Muscle layer of duodenum (tissue), 2 donors: ENCODE measurements at regions not wholly inside any gene's neighbourhood (a gene's known extent, or its start where the extent isn't known, plus 50 kb on each side); places are given as distances from the start of the nearest gene placed in this dataset.
A peak's percentile ranks its signal among the peaks of the same experiment; 100 is the strongest.

Source experiments
- H3K27ac ChIP-seq: one replicate; pipeline ENCODE4 v1.7.0; 2013; ENCODE audit warnings: mild to moderate bottlenecking, low read length
- H3K27me3 ChIP-seq: one replicate; pipeline ENCODE4 v1.7.0; 2013; ENCODE audit warnings: low read depth, mild to moderate bottlenecking, control low read depth, low read length
- H3K36me3 ChIP-seq, 2 donors: one replicate each; pipeline ENCODE4 v1.7.0; 2013; ENCODE audit warnings: low read length in 2 of 2, control low read depth in 1 of 2, mild to moderate bottlenecking in 1 of 2; ENCODE audit not compliant: insufficient read depth in 2 of 2, control insufficient read depth in 1 of 2
- H3K4me1 ChIP-seq, 2 donors: one replicate each; pipeline ENCODE4 v1.7.0; 2013; ENCODE audit warnings: low read length in 2 of 2, mild to moderate bottlenecking in 2 of 2, control low read depth in 1 of 2, moderate library complexity in 1 of 2; ENCODE audit not compliant: insufficient read depth in 2 of 2, control insufficient read depth in 1 of 2
- H3K4me3 ChIP-seq, 2 donors: one replicate each; pipeline ENCODE4 v1.7.0; 2013; ENCODE audit warnings: low read length in 2 of 2, low read depth in 1 of 2, mild to moderate bottlenecking in 1 of 2
- H3K9me3 ChIP-seq, 2 donors: one replicate each; pipeline ENCODE4 v1.7.0; 2013; ENCODE audit warnings: low read length in 2 of 2, control low read depth in 1 of 2, mild to moderate bottlenecking in 1 of 2; ENCODE audit not compliant: control insufficient read depth in 1 of 2
- donor health status: healthy.

DNA sequence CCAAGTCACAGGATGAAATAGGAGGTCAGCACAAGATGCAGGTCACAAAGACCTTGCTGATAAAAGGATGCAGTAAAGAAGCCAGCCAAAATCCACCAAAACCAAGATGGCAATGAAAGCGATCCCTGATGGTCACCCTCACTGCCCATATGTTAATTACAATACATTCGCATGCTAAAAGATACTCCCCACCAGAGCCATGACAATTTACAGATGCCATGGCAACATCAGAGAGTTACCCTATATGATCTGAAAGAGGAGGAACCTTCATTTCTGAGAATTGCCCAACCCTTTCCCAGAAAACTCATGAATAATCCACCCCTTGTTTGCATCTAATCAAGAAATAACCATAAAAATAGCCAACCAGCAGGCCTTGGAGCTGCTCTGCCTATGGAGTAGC lies 709.8 kb downstream of the METTL4 start:
- Histone ChIP-seq H3K4me1 (no peaks in the 10 kb centered on the region), H3K36me3 (no peaks in the 10 kb centered on the region), H3K9me3 (peaks cover 0 to 12% of the 10 kb centered on the region in 2 donors), H3K4me3 (no peak overlapping the region), H3K27me3 (no peaks in the 10 kb centered on the region), H3K27ac (no peak overlapping the region)

- no peak overlapping the region for H3K27ac ChIP-seq
These were observed 705.4 kb downstream of the METTL4 start for GRCh38 chr18:1865869-1866268.

GRCh38 chr18:1872274-1872673 lies 699.0 kb downstream of the METTL4 start:
- Histone ChIP-seq H3K9me3 (no peaks in the 10 kb centered on the region), H3K4me1 (no peaks in the 10 kb centered on the region)

More at GRCh38 chr18:1865869-1866268, 705.4 kb downstream of the METTL4 start:
- Histone ChIP-seq H3K27me3 (no peaks in the 10 kb centered on the region), H3K9me3 (peaks cover 0 to 5% of the 10 kb centered on the region in 2 donors), H3K36me3 (no peaks in the 10 kb centered on the region), H3K4me1 (no peaks in the 10 kb centered on the region), H3K4me3 (no peak overlapping the region)

GRCh38 chr18:1875219-1875618 lies 696.1 kb downstream of the METTL4 start:
- Histone ChIP-seq H3K4me3 (no peak overlapping the region), H3K27ac (no peak overlapping the region), H3K4me1 (no peaks in the 10 kb centered on the region), H3K36me3 (no peaks in the 10 kb centered on the region), H3K27me3 (no peaks in the 10 kb centered on the region), H3K9me3 (no peaks in the 10 kb centered on the region)

More at GRCh38 chr18:1872274-1872673, 699.0 kb downstream of the METTL4 start:
- Histone ChIP-seq H3K27ac (no peak overlapping the region), H3K36me3 (no peaks in the 10 kb centered on the region), H3K4me3 (no peak overlapping the region), H3K27me3 (no peaks in the 10 kb centered on the region)

DNA sequence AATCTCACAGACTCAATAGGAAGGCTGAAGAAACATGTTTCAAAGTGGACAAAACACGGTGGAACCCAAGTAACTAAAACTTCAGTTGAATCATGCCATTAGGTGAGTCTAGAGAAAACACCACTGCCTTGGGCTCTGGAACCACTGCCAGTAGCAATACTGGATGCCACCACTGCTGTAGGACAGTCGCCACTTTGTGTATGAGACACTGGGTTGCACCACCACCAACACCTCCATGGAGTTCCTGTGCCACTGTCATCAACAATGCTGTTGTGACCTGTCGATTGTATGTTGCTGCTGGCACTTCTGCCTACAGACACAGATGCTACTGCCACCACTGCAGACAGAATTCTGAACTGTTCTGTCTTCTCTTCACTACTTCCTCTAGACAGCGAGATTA lies 686.7 kb downstream of the METTL4 start:
- no peaks in the 10 kb centered on the region for H3K4me1 ChIP-seq
- H3K27me3 ChIP-seq: no peaks in the 10 kb centered on the region
- no peaks in the 10 kb centered on the region for H3K9me3 ChIP-seq
- H3K36me3 ChIP-seq: no peaks in the 10 kb centered on the region
- H3K27ac ChIP-seq: no peak overlapping the region
- no peak overlapping the region for H3K4me3 ChIP-seq

- H3K4me3 ChIP-seq: no peak overlapping the region
- no peaks in the 10 kb centered on the region for H3K4me1 ChIP-seq
- H3K27me3 ChIP-seq: no peaks in the 10 kb centered on the region
- no peak overlapping the region for H3K27ac ChIP-seq
- no peaks in the 10 kb centered on the region for H3K36me3 ChIP-seq
- H3K9me3 ChIP-seq: no peaks in the 10 kb centered on the region
These were observed 679.7 kb downstream of the METTL4 start for GRCh38 chr18:1891641-1892040.

- H3K4me1 ChIP-seq: no peaks in the 10 kb centered on the region
- H3K27me3 ChIP-seq: no peaks in the 10 kb centered on the region
- H3K27ac ChIP-seq: no peak overlapping the region
- no peaks in the 10 kb centered on the region for H3K9me3 ChIP-seq
- no peaks in the 10 kb centered on the region for H3K36me3 ChIP-seq
- H3K4me3 ChIP-seq: no peak overlapping the region
These were observed 679.1 kb downstream of the METTL4 start for GRCh38 chr18:1892191-1892590.

DNA sequence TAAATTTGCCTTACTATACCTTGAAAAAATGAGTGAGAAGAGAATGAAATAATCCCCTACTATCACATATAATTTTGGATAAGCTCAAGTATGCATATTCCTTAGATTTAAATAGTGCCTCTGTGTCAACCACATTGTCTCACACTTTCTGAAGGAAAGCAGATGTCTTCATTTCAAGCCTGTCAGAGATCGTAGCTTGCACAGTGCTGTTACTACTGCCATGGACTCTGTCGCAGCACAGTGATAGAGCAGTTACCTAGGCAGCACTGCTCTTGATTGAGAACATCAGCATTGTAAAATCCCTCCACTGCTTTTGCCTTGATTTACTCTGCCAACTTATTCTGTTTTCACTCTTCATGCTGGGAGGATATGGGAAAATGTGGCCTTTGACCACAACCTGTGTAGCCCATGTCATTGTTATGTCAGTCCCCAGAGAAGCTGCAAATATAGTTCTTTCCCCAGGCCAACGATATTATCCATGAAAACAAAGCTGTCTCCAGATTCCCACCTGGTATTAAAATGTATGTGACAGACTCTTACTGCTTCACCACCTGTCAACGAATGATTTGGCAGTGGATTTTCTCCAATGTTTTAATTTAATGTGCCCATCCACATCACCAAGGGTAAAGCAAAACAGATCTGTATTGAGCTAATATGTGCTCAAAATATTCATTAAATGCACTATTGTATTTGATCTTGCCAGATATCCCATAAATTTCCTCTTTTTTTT lies 675.7 kb downstream of the METTL4 start:
- H3K4me3 ChIP-seq: no peak overlapping the region
- H3K27ac ChIP-seq: no peak overlapping the region
- H3K36me3 ChIP-seq: no peaks in the 10 kb centered on the region

DNA sequence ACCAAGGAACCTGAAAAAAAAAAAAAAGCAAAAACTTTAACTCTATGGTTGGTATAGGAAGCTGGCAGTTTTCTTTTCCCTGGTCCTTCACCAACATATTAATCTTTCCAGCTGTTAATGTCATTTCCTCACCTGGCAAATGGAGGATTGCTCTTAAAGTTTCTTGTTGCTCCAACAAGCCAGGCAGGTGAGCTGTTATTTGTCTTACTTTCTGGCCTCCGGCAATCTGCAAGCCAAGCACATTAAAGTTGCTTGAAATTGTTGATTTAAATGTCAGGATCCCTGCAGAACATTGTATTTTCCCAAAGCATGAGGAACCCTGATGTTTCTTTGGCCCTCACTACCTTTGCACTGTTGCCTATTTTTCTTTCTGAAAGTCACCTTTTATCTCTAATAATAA lies 664.9 kb downstream of the METTL4 start:
- H3K9me3 ChIP-seq: peaks cover 0 to 10% of the 10 kb centered on the region in 2 donors
- H3K27me3 ChIP-seq: no peaks in the 10 kb centered on the region
- no peak overlapping the region for H3K27ac ChIP-seq
- H3K4me3 ChIP-seq: no peak overlapping the region
- no peaks in the 10 kb centered on the region for H3K4me1 ChIP-seq
- H3K36me3 ChIP-seq: no peaks in the 10 kb centered on the region

More for the DNA sequence above, 675.7 kb downstream of the METTL4 start:
- no peaks in the 10 kb centered on the region for H3K4me1 ChIP-seq
- H3K9me3 ChIP-seq: no peaks in the 10 kb centered on the region
- H3K27me3 ChIP-seq: no peaks in the 10 kb centered on the region

DNA sequence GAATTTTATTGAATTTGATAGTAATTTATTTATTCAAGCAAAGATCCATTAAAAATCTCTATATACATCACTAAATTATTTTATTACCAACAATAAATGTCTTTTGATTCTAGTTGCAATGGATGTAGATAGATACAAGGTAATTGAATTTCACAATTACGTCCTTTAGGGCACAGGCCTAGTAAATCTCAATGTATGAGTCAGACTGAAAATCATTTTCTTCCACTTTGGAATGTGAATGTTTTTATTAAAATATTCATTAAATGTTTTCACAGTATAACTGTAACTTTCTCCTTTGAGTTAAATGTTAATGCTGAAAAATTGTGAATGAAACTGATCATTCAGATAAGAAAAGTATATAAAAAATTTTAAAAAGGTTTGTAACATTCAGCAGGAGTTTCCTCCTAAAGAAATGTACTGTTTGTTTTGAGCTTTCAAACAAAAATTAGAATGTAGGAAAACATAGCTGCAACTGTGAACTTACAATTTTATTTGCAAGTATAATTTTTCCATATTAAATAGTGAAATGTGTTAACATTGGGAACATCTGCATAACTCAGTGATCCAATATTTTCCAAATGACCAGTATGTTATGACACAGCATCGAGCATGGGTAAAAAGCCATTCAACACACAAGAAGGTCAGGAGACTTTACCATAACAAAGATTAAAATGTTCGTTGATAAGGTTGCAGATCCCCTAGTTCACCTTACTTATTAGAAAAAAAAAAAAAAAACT lies 663.7 kb downstream of the METTL4 start:
- Histone ChIP-seq H3K27me3 (no peaks in the 10 kb centered on the region), H3K4me3 (no peak overlapping the region), H3K27ac (no peak overlapping the region), H3K9me3 (peaks cover 0 to 10% of the 10 kb centered on the region in 2 donors), H3K36me3 (no peaks in the 10 kb centered on the region), H3K4me1 (no peaks in the 10 kb centered on the region)

DNA sequence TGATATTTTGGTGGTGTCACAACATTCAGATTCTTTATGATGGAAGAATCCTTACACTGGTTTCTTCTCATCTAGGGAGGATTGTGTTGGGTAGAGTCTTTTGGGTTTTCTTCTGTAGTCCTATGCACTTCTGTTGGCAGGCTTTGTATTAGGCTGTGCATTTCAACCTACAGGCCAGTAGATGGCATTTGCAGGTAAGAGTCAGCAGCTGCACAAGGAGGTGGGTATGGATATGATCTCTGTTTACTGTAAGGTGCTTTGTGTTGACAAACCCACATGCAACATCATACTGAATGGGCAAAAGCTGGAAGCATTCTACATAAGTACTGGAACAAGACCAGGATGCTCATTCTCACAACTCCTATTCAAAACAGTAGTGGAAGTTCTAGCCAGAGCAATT lies 656.8 kb downstream of the METTL4 start:
- H3K9me3 ChIP-seq: peaks cover 0 to 23% of the 10 kb centered on the region in 2 donors
- no peak overlapping the region for H3K27ac ChIP-seq
- no peaks in the 10 kb centered on the region for H3K4me1 ChIP-seq
- no peaks in the 10 kb centered on the region for H3K27me3 ChIP-seq
- peak overlapping the region in 1 of 2 donors; percentile 15 for H3K4me3 ChIP-seq
- H3K36me3 ChIP-seq: no peaks in the 10 kb centered on the region
